ENCODE measurements at regions not wholly inside any gene's neighbourhood (a gene's known extent, or its start where the extent isn't known, plus 50 kb on each side); places are given as distances from the start of the nearest gene placed in this dataset.

DNA sequence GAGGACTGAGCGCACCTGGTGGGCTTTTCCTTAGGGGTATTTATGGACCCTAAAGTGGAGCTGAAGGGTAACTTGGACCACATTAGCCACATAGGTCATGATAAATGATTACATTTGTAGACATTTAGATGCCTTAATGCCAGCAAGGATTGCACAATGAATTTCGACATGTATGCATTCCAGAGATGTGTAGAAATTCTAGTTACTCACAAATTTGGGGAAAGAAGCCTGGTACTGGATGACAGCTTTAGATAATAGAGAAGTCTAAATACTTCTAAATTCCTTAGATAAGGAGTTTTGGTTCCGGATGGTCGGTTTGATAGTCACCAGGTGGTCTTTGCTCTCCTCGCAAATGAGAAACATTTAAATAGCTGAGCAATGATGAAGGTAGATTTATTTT lies 609.5 kb upstream of the PRKX start:
- Histone ChIP-seq H3K9ac (replicated peaks; ENCODE audit: extremely low read depth, insufficient read depth, low read length) (no peak overlapping the region), H3K36me3 (ENCODE audit: control insufficient read depth in 2 of 2, extremely low read depth in 1 of 2, insufficient read depth in 2 of 2, low read length in 2 of 2) (no peaks in the 10 kb centered on the region), H3K27me3 (ENCODE audit: control insufficient read depth in 2 of 2, insufficient read depth in 2 of 2, low read length in 2 of 2) (no peaks in the 10 kb centered on the region), H3K4me2 (ENCODE audit: insufficient read depth, low read length) (no peak overlapping the region), H3K9me3 (replicated peaks; ENCODE audit: control insufficient read depth, insufficient read depth, low read length) (no peaks in the 10 kb centered on the region), H3K4me1 (ENCODE audit: control insufficient read depth, extremely low read depth, insufficient read depth, low read length) (no peaks in the 10 kb centered on the region), H3K27ac (ENCODE audit: insufficient read depth, low read depth, low read length) (no peak overlapping the region), H2AFZ (ENCODE audit: low read depth, low read length) (no peak overlapping the region), H3K4me3 (replicated peaks in 1 of 3; ENCODE audit: insufficient read depth in 1 of 3, low read depth in 1 of 3, low read length in 3 of 3) (no peak overlapping the region), H3K79me2 (ENCODE audit: control insufficient read depth, insufficient read depth, low read length) (no peaks in the 10 kb centered on the region), H3K9me1 (replicated peaks; ENCODE audit: control insufficient read depth, extremely low read depth, insufficient read depth, low read length) (no peaks in the 10 kb centered on the region), H4K20me1 (replicated peaks; ENCODE audit: control insufficient read depth, extremely low read depth, insufficient read depth, low read length) (no peaks in the 10 kb centered on the region)
- no TSS peak for BruUV-seq (replicated peaks)
- dilution Hi-C loops (cut with MboI; ENCODE audit: extremely low pct_ligation_motif_present, low sequenced_read_pairs) (no loop called here), intact Hi-C loops (cut with micrococcal nuclease) (no loop called here)
- DNase-seq (ENCODE audit: low read depth, low spot score) (no peak), FAIRE-seq (no peak)
- TF ChIP-seq FOS (IDR thresholded peaks at IDR 0.05; ENCODE audit: borderline replicate concordance, insufficient read depth, low read length) (no peak), POLR2A (IDR thresholded peaks at IDR 0.05; ENCODE audit: low read depth, low read length) (no peak), JUN (IDR thresholded peaks at IDR 0.05; ENCODE audit: borderline replicate concordance, insufficient read depth, insufficient read length, low read depth) (no peak), GATA2 (IDR thresholded peaks at IDR 0.05; ENCODE audit: insufficient read depth, insufficient read length, low read depth, low read length) (no peak), MYC (IDR thresholded peaks at IDR 0.05; ENCODE audit: low read depth, low read length) (no peak), MAX (IDR thresholded peaks at IDR 0.05; ENCODE audit: insufficient read depth, insufficient read length) (no peak), EZH2 (IDR thresholded peaks at IDR 0.05; ENCODE audit: borderline replicate concordance, low read depth, low read length, severe bottlenecking) (no peak)
- TF ChIP-seq, protein P1, sequence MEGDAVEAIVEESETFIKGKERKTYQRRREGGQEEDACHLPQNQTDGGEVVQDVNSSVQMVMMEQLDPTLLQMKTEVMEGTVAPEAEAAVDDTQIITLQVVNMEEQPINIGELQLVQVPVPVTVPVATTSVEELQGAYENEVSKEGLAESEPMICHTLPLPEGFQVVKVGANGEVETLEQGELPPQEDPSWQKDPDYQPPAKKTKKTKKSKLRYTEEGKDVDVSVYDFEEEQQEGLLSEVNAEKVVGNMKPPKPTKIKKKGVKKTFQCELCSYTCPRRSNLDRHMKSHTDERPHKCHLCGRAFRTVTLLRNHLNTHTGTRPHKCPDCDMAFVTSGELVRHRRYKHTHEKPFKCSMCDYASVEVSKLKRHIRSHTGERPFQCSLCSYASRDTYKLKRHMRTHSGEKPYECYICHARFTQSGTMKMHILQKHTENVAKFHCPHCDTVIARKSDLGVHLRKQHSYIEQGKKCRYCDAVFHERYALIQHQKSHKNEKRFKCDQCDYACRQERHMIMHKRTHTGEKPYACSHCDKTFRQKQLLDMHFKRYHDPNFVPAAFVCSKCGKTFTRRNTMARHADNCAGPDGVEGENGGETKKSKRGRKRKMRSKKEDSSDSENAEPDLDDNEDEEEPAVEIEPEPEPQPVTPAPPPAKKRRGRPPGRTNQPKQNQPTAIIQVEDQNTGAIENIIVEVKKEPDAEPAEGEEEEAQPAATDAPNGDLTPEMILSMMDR (IDR thresholded peaks at IDR 0.05; ENCODE audit: extremely low read depth in 1 of 2, insufficient read depth in 1 of 2, low read depth in 1 of 2, low read length in 2 of 2), result no peak
- CTCF ChIA-PET, result no interaction called here
- POLR2A ChIA-PET, result no interaction called here
